ENCODE measurements at regions not wholly inside any gene's neighbourhood (a gene's known extent, or its start where the extent isn't known, plus 50 kb on each side); places are given as distances from the start of the nearest gene placed in this dataset.
A peak's percentile ranks its signal among the peaks of the same experiment; 100 is the strongest.

- Histone ChIP-seq H3K36me3 (ENCODE audit: low read depth, missing control alignments) (no peaks in the 10 kb centered on the region), H3K4me3 (no peak overlapping the region), H3K9me3 (no peaks in the 10 kb centered on the region), H3K27me3 (no peaks in the 10 kb centered on the region), H3K4me1 (no peaks in the 10 kb centered on the region), H3K27ac (no peak overlapping the region)
- no peak for DNase-seq
- intact Hi-C loops (cut with DNase I; ENCODE audit: low total_unique reads): no loop called here
- TF ChIP-seq CTCF (IDR thresholded peaks at IDR 0.05) (no peak), POLR2A (IDR thresholded peaks at IDR 0.05) (no peak)
- 37 to 43% methylated on average over 3 of the region's 3 CpGs for WGBS, 2 donors
Observed at GRCh38 chr14:21987937-21988336, 314.3 kb upstream of the OR4E1 start.

GRCh38 chr14:21985081-21985480, 311.5 kb upstream of the OR4E1 start:
- Histone ChIP-seq H3K27me3 (no peaks in the 10 kb centered on the region), H3K4me1 (no peaks in the 10 kb centered on the region), H3K27ac (no peak overlapping the region), H3K4me3 (no peak overlapping the region), H3K36me3 (ENCODE audit: low read depth, missing control alignments) (no peaks in the 10 kb centered on the region), H3K9me3 (no peaks in the 10 kb centered on the region)
- intact Hi-C loops (cut with DNase I; ENCODE audit: low total_unique reads): no loop called here
- TF ChIP-seq CTCF (IDR thresholded peaks at IDR 0.05): no peak
- no peak for TF ChIP-seq POLR2A (IDR thresholded peaks at IDR 0.05)
- WGBS, 2 donors: 35 to 43% methylated on average over 2 of the region's 2 CpGs
- DNase-seq: no peak

- intact Hi-C loops (cut with DNase I; ENCODE audit: low total_unique reads): no loop called here
- WGBS, 2 donors: 58 to 60% methylated on average over 5 of the region's 5 CpGs
- H3K27me3 ChIP-seq: no peaks in the 10 kb centered on the region
- TF ChIP-seq CTCF (IDR thresholded peaks at IDR 0.05): no peak
- TF ChIP-seq POLR2A (IDR thresholded peaks at IDR 0.05): no peak
- H3K4me1 ChIP-seq: no peaks in the 10 kb centered on the region
- no peak overlapping the region for H3K27ac ChIP-seq
- H3K4me3 ChIP-seq: no peak overlapping the region
- no peaks in the 10 kb centered on the region for H3K9me3 ChIP-seq
- no peaks in the 10 kb centered on the region for H3K36me3 ChIP-seq (ENCODE audit: low read depth, missing control alignments)
- no peak for DNase-seq
Observed at GRCh38 chr14:21978999-21979314, 305.3 kb upstream of the OR4E1 start.

- Histone ChIP-seq H3K9me3 (no peaks in the 10 kb centered on the region), H3K4me1 (no peaks in the 10 kb centered on the region), H3K27ac (no peak overlapping the region), H3K36me3 (ENCODE audit: low read depth, missing control alignments) (no peaks in the 10 kb centered on the region), H3K4me3 (no peak overlapping the region), H3K27me3 (no peaks in the 10 kb centered on the region)
- WGBS, 2 donors: 33 to 42% methylated on average over 8 to 11 of the region's 11 CpGs
- TF ChIP-seq CTCF (IDR thresholded peaks at IDR 0.05) (peak in 2 of 3 experiments; percentile 31 to 71), POLR2A (IDR thresholded peaks at IDR 0.05) (no peak)
- peak; percentile 77 for DNase-seq
- intact Hi-C loops (cut with DNase I; ENCODE audit: low total_unique reads): no loop called here
Observed at GRCh38 chr14:21978184-21978998, 304.8 kb upstream of the OR4E1 start.

GRCh38 chr14:21974741-21975140, 301.1 kb upstream of the OR4E1 start:
- H3K27me3 ChIP-seq: no peaks in the 10 kb centered on the region
- intact Hi-C loops (cut with DNase I; ENCODE audit: low total_unique reads): no loop called here
- WGBS, 2 donors: 91 to 94% methylated on average over 2 of the region's 2 CpGs
- DNase-seq: no peak
- no peaks in the 10 kb centered on the region for H3K4me1 ChIP-seq
- no peaks in the 10 kb centered on the region for H3K36me3 ChIP-seq (ENCODE audit: low read depth, missing control alignments)
- TF ChIP-seq CTCF (IDR thresholded peaks at IDR 0.05) (no peak), POLR2A (IDR thresholded peaks at IDR 0.05) (no peak)
- no peaks in the 10 kb centered on the region for H3K9me3 ChIP-seq
- no peak overlapping the region for H3K27ac ChIP-seq
- H3K4me3 ChIP-seq: no peak overlapping the region
